ENCODE measurements at regions not wholly inside any gene's neighbourhood (a gene's known extent, or its start where the extent isn't known, plus 50 kb on each side); places are given as distances from the start of the nearest gene placed in this dataset.

GRCh38 chr9:27625751-27626150, 52.5 kb upstream of the C9orf72 start:
- DNase-seq (ENCODE audit: low spot score): no peak
- in situ Hi-C loops (cut with HindIII; ENCODE audit: low sequenced_read_pairs): no loop called here

GRCh38 chr9:27626244-27627187, 53.2 kb upstream of the C9orf72 start:
- no peak for DNase-seq (ENCODE audit: low spot score)
- in situ Hi-C loops (cut with HindIII; ENCODE audit: low sequenced_read_pairs): no loop called here

GRCh38 chr9:27627188-27627564, 53.9 kb upstream of the C9orf72 start:
- DNase-seq (ENCODE audit: low spot score): no peak
- in situ Hi-C loops (cut with HindIII; ENCODE audit: low sequenced_read_pairs): no loop called here

- in situ Hi-C loops (cut with HindIII; ENCODE audit: low sequenced_read_pairs): no loop called here
- DNase-seq (ENCODE audit: low spot score): no peak
Measured at GRCh38 chr9:27628311-27628710, 55.0 kb upstream of the C9orf72 start.

GRCh38 chr9:27629425-27629824, 56.1 kb upstream of the C9orf72 start:
- in situ Hi-C loops (cut with HindIII; ENCODE audit: low sequenced_read_pairs): no loop called here
- no peak for DNase-seq (ENCODE audit: low spot score)

GRCh38 chr9:27632254-27632653, 59.0 kb upstream of the C9orf72 start:
- in situ Hi-C loops (cut with HindIII; ENCODE audit: low sequenced_read_pairs): no loop called here

GRCh38 chr9:27633764-27634163, 60.5 kb upstream of the C9orf72 start:
- DNase-seq (ENCODE audit: low spot score): no peak
- in situ Hi-C loops (cut with HindIII; ENCODE audit: low sequenced_read_pairs): no loop called here

More at GRCh38 chr9:27632254-27632653, 59.0 kb upstream of the C9orf72 start:
- DNase-seq (ENCODE audit: low spot score): no peak

- in situ Hi-C loops (cut with HindIII; ENCODE audit: low sequenced_read_pairs): no loop called here
- DNase-seq (ENCODE audit: low spot score): no peak
Measured at GRCh38 chr9:27634879-27635278, 61.6 kb upstream of the C9orf72 start.

GRCh38 chr9:27638716-27639115, 65.4 kb upstream of the C9orf72 start:
- no peak for DNase-seq (ENCODE audit: low spot score)
- in situ Hi-C loops (cut with HindIII; ENCODE audit: low sequenced_read_pairs): no loop called here

GRCh38 chr9:27645161-27645840, 72.0 kb upstream of the C9orf72 start:
- DNase-seq (ENCODE audit: low spot score): no peak
- in situ Hi-C loops (cut with HindIII; ENCODE audit: low sequenced_read_pairs): no loop called here

GRCh38 chr9:27653246-27653645, 80.0 kb upstream of the C9orf72 start:
- no peak for DNase-seq (ENCODE audit: low spot score)
- in situ Hi-C loops (cut with HindIII; ENCODE audit: low sequenced_read_pairs): no loop called here

- in situ Hi-C loops (cut with HindIII; ENCODE audit: low sequenced_read_pairs): no loop called here
- DNase-seq (ENCODE audit: low spot score): no peak
Measured at GRCh38 chr9:27653957-27654356, 80.7 kb upstream of the C9orf72 start.

GRCh38 chr9:27654629-27655285, 81.5 kb upstream of the C9orf72 start:
- DNase-seq (ENCODE audit: low spot score): peak; percentile 94
- in situ Hi-C loops (cut with HindIII; ENCODE audit: low sequenced_read_pairs): no loop called here

- in situ Hi-C loops (cut with HindIII; ENCODE audit: low sequenced_read_pairs): no loop called here
Measured at GRCh38 chr9:27655441-27655840, 82.2 kb upstream of the C9orf72 start.

GRCh38 chr9:27659001-27659400, 85.7 kb upstream of the C9orf72 start:
- in situ Hi-C loops (cut with HindIII; ENCODE audit: low sequenced_read_pairs): no loop called here
- no peak for DNase-seq (ENCODE audit: low spot score)

More at GRCh38 chr9:27655441-27655840, 82.2 kb upstream of the C9orf72 start:
- DNase-seq (ENCODE audit: low spot score): peak; percentile 34

- in situ Hi-C loops (cut with HindIII; ENCODE audit: low sequenced_read_pairs): no loop called here
Measured at GRCh38 chr9:27659571-27659970, 86.3 kb upstream of the C9orf72 start.

GRCh38 chr9:27660148-27660547, 86.9 kb upstream of the C9orf72 start:
- DNase-seq (ENCODE audit: low spot score): no peak
- in situ Hi-C loops (cut with HindIII; ENCODE audit: low sequenced_read_pairs): no loop called here

More at GRCh38 chr9:27659571-27659970, 86.3 kb upstream of the C9orf72 start:
- DNase-seq (ENCODE audit: low spot score): no peak

GRCh38 chr9:27663526-27663925, 90.2 kb upstream of the C9orf72 start:
- DNase-seq (ENCODE audit: low spot score): no peak
- in situ Hi-C loops (cut with HindIII; ENCODE audit: low sequenced_read_pairs): no loop called here

- in situ Hi-C loops (cut with HindIII; ENCODE audit: low sequenced_read_pairs): no loop called here
- no peak for DNase-seq (ENCODE audit: low spot score)
Measured at GRCh38 chr9:27664121-27664779, 91.0 kb upstream of the C9orf72 start.

Measured in G401 (cell line).